GM06990 (cell line): ENCODE measurements at regions not wholly inside any gene's neighbourhood (a gene's known extent, or its start where the extent isn't known, plus 50 kb on each side); places are given as distances from the start of the nearest gene placed in this dataset.
A peak's percentile ranks its signal among the peaks of the same experiment; 100 is the strongest.

ENCODE experiments used
- DNase-seq: peaks from one replicate; pipeline ENCODE4 v3.0.0-alpha.2; 2011; ENCODE audit not compliant: insufficient read length; ENCODE audit errors: extremely low read depth
- H3K27me3 ChIP-seq: replicated peaks from 2 replicates; pipeline ENCODE4 v1.6.0; 2011; ENCODE audit warnings: low read length; ENCODE audit not compliant: control insufficient read depth, insufficient read depth
- H3K36me3 ChIP-seq: 2 replicates; pipeline ENCODE4 v1.5.1; 2011; ENCODE audit warnings: low read length; ENCODE audit not compliant: control insufficient read depth, insufficient read depth
- H3K4me3 ChIP-seq: replicated peaks from 2 replicates; pipeline ENCODE4 v1.5.1; 2011; ENCODE audit warnings: low read depth, mild to moderate bottlenecking, control low read depth, low read length
- TF ChIP-seq, protein P1 (sequence below): IDR thresholded peaks from 2 replicates; pipeline ENCODE4 v1.5.1; 2011; ENCODE audit warnings: low read length, control low read depth, mild to moderate bottlenecking, inconsistent platforms; ENCODE audit not compliant: insufficient read depth, poor library complexity, severe bottlenecking

DNA sequence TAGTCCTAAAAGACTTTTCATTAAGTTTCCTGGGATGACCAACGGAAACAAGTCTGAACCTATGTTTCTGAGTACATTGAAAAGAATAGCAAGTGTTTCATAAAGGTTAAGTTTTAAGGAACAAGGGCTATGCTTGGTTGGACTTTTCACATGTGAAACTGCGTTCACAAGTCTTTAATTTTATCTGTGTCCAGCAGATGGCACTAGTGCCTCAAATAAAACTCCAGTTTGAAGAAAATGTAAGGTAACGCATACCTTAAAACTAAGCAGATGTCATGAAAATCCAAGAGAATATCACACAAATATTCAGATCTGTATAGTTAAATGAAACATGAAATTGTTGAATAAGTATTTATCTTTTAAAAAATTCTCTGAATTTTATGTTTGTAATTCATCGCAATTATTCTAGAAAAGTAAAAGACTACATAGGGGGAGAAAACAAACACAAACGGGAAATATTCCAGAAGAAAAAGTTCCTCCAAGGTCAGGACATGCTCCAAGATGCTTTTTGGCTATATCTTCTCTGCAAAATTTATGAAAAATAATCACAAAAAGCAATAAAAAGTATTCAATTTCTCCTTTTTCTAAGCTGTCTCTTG is 89.6 kb upstream of the MAD2L1 start:
- no peak overlapping the region for H3K4me3 ChIP-seq
- H3K27me3 ChIP-seq, result no peaks in the 10 kb centered on the region
- TF ChIP-seq, protein P1, sequence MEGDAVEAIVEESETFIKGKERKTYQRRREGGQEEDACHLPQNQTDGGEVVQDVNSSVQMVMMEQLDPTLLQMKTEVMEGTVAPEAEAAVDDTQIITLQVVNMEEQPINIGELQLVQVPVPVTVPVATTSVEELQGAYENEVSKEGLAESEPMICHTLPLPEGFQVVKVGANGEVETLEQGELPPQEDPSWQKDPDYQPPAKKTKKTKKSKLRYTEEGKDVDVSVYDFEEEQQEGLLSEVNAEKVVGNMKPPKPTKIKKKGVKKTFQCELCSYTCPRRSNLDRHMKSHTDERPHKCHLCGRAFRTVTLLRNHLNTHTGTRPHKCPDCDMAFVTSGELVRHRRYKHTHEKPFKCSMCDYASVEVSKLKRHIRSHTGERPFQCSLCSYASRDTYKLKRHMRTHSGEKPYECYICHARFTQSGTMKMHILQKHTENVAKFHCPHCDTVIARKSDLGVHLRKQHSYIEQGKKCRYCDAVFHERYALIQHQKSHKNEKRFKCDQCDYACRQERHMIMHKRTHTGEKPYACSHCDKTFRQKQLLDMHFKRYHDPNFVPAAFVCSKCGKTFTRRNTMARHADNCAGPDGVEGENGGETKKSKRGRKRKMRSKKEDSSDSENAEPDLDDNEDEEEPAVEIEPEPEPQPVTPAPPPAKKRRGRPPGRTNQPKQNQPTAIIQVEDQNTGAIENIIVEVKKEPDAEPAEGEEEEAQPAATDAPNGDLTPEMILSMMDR, result peak; percentile 46
- no peaks in the 10 kb centered on the region for H3K36me3 ChIP-seq
- peak; percentile 21 for DNase-seq

DNA sequence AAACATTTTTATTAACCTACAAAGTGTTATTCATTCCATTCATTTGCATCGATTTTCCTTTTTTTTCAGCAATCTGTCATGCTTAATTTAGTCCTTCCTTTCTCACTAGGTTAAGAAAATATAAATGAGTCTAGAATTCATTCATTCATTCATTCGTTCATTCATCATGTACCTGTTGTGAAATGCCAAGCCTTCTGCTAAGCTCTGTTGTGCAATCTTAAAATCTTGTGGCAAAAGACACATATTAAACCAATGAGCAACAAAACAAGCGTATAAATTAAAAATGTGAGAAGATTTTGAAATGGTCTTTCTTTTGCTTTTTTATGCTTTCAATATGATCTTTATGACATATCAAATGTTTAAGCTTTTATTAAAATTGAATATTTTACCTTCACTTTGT is 88.6 kb upstream of the MAD2L1 start:
- DNase-seq, result no peak
- TF ChIP-seq, protein P1, result no peak
- Histone ChIP-seq H3K27me3 (no peaks in the 10 kb centered on the region), H3K36me3 (no peaks in the 10 kb centered on the region), H3K4me3 (no peak overlapping the region)

GRCh38 chr4:120144634-120145033 is 78.0 kb upstream of the MAD2L1 start:
- no peak for DNase-seq
- Histone ChIP-seq H3K36me3 (no peaks in the 10 kb centered on the region), H3K4me3 (no peak overlapping the region), H3K27me3 (no peaks in the 10 kb centered on the region)
- TF ChIP-seq, protein P1, result no peak

GRCh38 chr4:120144041-120144440 is 77.4 kb upstream of the MAD2L1 start:
- DNase-seq, result no peak
- H3K4me3 ChIP-seq, result no peak overlapping the region
- no peaks in the 10 kb centered on the region for H3K36me3 ChIP-seq
- no peaks in the 10 kb centered on the region for H3K27me3 ChIP-seq
- TF ChIP-seq, protein P1, result no peak

DNA sequence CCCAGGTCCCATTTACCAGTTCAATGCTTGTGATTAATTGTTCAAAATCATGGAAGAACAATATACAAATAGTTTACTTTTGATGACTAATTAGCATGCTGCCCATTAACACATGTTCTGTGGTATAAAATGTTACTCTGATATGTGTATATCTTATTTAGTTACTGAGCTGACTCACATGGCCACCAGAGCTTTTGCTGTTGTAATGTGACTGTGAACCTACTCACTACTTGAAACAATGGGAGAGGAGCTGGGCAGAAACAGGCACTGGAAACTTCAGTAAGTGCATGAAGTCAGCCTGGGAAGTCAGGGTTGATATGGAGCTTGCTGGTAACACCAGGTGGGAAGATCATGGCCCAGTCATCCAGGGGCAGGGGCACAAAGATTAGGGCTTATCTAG is 72.7 kb upstream of the MAD2L1 start:
- H3K36me3 ChIP-seq, result no peaks in the 10 kb centered on the region
- no peak for DNase-seq
- H3K4me3 ChIP-seq, result no peak overlapping the region
- H3K27me3 ChIP-seq, result no peaks in the 10 kb centered on the region
- TF ChIP-seq, protein P1, result no peak

- no peak for DNase-seq
- TF ChIP-seq, protein P1, result no peak
- Histone ChIP-seq H3K36me3 (no peaks in the 10 kb centered on the region), H3K4me3 (no peak overlapping the region), H3K27me3 (no peaks in the 10 kb centered on the region)
Measured at GRCh38 chr4:120132935-120133334, 66.3 kb upstream of the MAD2L1 start.
